Duodenal mucosa (tissue), 2 donors: ENCODE measurements at regions not wholly inside any gene's neighbourhood (a gene's known extent, or its start where the extent isn't known, plus 50 kb on each side); places are given as distances from the start of the nearest gene placed in this dataset.
A peak's percentile ranks its signal among the peaks of the same experiment; 100 is the strongest.

Experiments
- H3K27ac ChIP-seq: one replicate; pipeline ENCODE4 v1.7.0; 2013; ENCODE audit warnings: low read depth, low read length
- H3K27me3 ChIP-seq, 2 donors: one replicate each; pipeline ENCODE4 v1.7.0; 2013; ENCODE audit warnings: low read length in 2 of 2, control low read depth in 1 of 2; ENCODE audit not compliant: insufficient read depth in 2 of 2, control insufficient read depth in 1 of 2
- H3K36me3 ChIP-seq, 2 donors: one replicate each; pipeline ENCODE4 v1.7.0; 2013; ENCODE audit warnings: low read length in 2 of 2, control low read depth in 1 of 2; ENCODE audit not compliant: insufficient read depth in 2 of 2, control insufficient read depth in 1 of 2
- H3K4me1 ChIP-seq, 2 donors: one replicate each; pipeline ENCODE4 v1.7.0; 2013; ENCODE audit warnings: low read length in 2 of 2, control low read depth in 1 of 2; ENCODE audit not compliant: insufficient read depth in 2 of 2, control insufficient read depth in 1 of 2
- H3K4me3 ChIP-seq, 2 donors: one replicate each; pipeline ENCODE4 v1.7.0; 2013; ENCODE audit warnings: low read length in 2 of 2, low read depth in 1 of 2
- H3K9ac ChIP-seq, 2 donors: one replicate each; pipeline ENCODE4 v1.7.0; 2013; ENCODE audit warnings: low read length in 2 of 2, low read depth in 1 of 2
- H3K9me3 ChIP-seq, 2 donors: one replicate each; pipeline ENCODE4 v1.7.0; 2013; ENCODE audit warnings: low read length in 2 of 2, control low read depth in 1 of 2; ENCODE audit not compliant: control insufficient read depth in 1 of 2

DNA sequence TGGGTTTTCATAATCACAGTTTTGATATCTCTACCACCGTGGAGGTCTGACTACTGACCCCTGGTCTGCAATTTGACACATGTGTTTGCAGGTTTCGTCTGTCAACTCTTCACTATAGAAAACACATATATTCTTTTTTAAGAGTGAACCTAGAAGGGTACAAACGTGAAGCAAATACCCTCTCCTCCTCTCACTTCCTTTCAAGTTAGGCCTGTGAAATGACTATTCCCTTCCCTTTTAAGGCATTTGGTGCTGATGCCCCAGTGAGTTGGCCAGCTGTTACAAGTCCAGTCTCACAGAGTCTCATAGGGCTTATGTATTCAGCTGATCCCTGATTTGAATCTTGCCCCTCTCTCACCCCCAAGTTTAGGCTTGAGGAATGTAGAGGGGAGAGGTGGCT lies 742.0 kb upstream of the IGFBP3 start:
- H3K9ac ChIP-seq, result no peak overlapping the region
- no peaks in the 10 kb centered on the region for H3K27me3 ChIP-seq
- no peaks in the 10 kb centered on the region for H3K4me1 ChIP-seq
- no peaks in the 10 kb centered on the region for H3K9me3 ChIP-seq
- no peaks in the 10 kb centered on the region for H3K36me3 ChIP-seq
- H3K4me3 ChIP-seq, result no peak overlapping the region
- no peak overlapping the region for H3K27ac ChIP-seq

DNA sequence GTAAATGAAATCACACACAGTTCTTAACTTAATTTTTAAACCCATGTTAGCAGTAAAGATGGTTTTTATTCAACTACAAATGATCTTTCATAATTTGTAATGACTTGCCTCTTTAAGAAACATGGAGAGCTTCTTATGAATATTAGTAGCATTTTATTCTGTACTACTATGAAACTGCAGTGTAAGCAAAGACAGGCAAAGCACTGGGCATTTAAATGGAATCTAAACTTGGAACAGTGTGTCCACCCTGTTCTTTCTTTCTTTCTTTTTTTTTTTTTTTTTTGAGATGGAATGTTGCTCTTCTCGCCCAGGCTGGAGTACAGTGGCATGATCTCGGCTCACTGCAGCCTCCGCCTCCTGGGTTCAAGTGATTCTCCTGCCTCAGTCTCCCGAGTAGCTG lies 740.4 kb upstream of the IGFBP3 start:
- Histone ChIP-seq H3K4me3 (no peak overlapping the region), H3K36me3 (no peaks in the 10 kb centered on the region), H3K27ac (no peak overlapping the region), H3K4me1 (no peaks in the 10 kb centered on the region), H3K9me3 (no peaks in the 10 kb centered on the region), H3K27me3 (no peaks in the 10 kb centered on the region), H3K9ac (no peak overlapping the region)

DNA sequence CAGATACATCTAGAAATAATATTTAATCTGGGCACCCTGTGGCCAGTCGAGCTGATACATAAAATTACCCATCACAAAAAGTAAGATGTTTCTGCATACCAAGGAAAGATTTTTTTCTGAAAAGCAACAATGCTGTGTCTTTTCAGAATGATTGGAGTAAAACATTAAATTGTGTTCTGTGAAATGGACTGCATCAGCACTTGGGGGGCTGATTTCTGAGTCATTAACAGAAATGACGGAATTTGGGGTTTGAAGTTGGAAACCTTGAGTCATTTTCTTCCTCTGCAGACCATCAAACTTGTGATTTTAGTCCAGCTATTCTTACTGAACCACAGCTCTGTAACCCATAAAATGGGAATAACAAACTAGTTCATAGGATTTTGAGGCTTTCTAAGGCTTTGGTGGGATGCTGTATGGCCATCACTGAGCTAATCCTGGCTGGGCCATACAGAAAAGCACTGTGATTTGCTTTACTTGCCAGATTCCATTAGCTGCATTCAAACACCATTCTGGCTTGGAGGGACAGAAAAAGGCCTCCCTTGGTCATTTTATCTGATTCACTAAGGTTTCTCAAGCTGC lies 739.4 kb upstream of the IGFBP3 start:
- H3K27ac ChIP-seq, result no peak overlapping the region
- H3K36me3 ChIP-seq, result no peaks in the 10 kb centered on the region
- no peaks in the 10 kb centered on the region for H3K9me3 ChIP-seq
- no peaks in the 10 kb centered on the region for H3K4me1 ChIP-seq
- no peak overlapping the region for H3K9ac ChIP-seq
- H3K27me3 ChIP-seq, result no peaks in the 10 kb centered on the region
- H3K4me3 ChIP-seq, result no peak overlapping the region

DNA sequence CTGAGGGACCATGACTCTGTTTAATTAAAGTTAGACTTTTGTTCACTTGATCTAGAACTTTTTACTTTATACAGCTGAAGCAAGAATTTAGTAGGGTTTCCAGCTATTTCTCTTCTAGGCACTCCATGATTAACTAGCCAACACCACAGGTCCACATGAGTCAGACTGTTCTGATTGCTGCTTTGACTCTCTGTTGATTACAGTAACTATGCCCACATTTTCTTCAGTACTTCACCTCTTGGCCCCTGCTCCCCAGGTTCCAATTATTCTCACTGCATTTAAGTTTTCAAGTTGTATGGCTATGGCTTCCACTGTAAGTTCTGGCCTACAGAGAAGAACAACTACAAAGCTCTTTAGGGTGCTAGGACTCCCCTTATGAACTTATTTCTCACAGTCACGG lies 737.2 kb upstream of the IGFBP3 start:
- Histone ChIP-seq H3K9ac (no peak overlapping the region), H3K27ac (no peak overlapping the region), H3K9me3 (no peaks in the 10 kb centered on the region), H3K27me3 (no peaks in the 10 kb centered on the region), H3K36me3 (no peaks in the 10 kb centered on the region), H3K4me3 (no peak overlapping the region), H3K4me1 (no peaks in the 10 kb centered on the region)

DNA sequence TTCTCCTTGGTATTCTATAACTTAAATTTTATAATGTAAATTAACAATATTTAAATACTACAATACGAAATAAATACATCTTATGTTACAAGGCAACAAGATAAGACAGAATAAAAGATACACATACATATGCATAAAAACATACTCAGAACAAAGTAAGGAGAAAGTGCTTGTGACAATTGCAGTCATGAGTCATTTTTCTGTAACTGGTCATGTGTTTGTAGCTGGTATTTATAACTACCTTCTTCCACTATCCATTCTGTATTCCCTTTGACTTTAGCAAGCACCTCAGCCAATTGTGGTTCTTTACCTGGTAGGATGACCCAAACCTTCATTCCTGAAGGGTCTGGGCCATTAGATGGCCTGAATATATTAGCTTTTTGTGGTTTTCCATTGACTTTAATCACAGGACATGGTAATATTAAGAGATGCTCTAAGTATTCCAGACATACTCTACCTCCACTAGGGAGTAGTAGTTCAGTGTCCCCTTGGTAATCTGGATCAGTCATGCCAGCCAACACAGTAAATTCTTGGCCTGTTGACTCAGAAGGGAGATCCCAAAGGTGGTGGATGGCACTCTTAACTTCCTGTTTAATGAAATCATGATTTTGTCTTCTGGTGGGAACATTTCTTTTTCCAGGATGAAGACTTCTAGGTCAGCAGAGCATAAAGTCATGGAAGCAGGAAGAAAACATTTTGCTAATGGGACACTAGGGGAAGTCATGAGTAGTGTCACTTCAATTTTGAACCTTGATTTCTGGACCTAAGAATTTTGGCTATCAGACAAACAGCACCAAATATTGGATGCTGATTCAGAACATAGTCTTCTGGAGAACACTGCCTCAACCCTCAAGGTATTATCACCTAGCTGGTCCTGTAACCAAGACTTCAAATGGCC lies 733.7 kb upstream of the IGFBP3 start:
- H3K36me3 ChIP-seq, result no peaks in the 10 kb centered on the region
- no peak overlapping the region for H3K9ac ChIP-seq
- no peaks in the 10 kb centered on the region for H3K9me3 ChIP-seq
- H3K4me1 ChIP-seq, result peaks cover 10% of the 10 kb centered on the region in 2 donors
- H3K27me3 ChIP-seq, result no peaks in the 10 kb centered on the region
- H3K4me3 ChIP-seq, result no peak overlapping the region
- H3K27ac ChIP-seq, result no peak overlapping the region

DNA sequence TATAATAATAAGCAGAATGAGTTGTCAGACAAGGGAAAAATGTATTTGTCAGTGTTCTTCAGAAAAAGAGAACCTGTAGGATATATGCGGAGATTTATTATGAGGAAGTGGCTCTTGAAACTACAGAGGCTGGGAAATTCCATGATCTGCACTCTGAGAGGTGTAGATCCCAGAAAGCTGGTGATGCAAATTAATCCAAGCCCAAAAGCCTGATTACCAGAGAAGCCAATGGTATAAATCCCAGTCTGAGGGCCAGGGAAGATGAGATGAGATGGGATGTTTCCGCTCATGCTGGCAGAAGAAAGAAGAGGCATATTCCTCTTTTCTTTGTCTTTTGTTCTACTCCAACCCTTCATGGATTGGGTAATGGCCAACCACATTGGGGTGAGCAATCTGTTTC lies 732.8 kb upstream of the IGFBP3 start:
- Histone ChIP-seq H3K27me3 (no peaks in the 10 kb centered on the region), H3K27ac (no peak overlapping the region), H3K9ac (no peak overlapping the region), H3K9me3 (no peaks in the 10 kb centered on the region), H3K4me1 (peaks cover 10% of the 10 kb centered on the region in 2 donors), H3K4me3 (no peak overlapping the region), H3K36me3 (no peaks in the 10 kb centered on the region)

DNA sequence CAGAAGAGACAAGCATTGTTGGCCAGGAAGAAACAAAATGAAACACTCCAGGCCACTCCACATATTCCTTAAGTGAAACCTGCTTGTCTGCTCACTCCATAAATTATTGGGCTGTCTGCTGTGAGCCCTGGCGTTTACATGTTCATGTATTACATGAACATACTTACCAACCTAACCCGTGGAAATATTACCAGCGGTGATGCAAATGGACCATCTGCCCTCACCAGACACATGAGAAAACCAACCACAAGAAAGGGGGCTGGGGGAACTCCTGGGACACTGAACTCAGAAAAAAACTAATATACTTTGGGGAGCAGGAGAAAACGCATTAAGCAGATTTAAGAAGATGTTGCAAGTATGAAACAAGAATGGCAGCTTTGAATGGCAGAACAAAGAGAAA lies 731.2 kb upstream of the IGFBP3 start:
- H3K9ac ChIP-seq, result no peak overlapping the region

DNA sequence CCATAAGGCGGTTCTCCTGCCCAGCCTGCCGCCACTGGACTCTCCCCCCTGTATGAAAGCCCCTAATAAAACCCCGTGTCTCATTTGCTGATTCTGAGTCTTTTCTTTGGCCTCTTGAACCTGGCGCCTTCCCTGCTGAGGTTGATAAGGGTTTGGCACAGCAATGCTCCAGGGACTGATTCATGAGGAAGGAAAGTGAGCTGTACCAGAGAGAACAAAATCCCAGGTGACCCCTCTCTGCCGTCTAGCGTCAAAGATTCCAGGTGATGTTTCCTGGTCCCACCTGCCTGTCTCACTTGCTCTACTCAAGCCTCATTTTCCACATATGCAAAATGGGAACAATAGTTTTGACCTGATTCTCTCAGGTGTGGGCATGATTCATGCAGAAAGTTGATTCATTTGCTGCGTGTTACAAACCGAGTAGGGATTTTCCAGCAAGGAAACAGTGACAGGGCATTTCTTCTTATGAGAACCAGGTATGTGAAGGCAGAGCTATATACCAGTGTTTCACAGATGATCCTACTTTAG lies 730.6 kb upstream of the IGFBP3 start:
- H3K9me3 ChIP-seq, result peaks cover 2 to 9% of the 10 kb centered on the region in 2 donors
- H3K27me3 ChIP-seq, result no peaks in the 10 kb centered on the region
- H3K9ac ChIP-seq, result no peak overlapping the region
- H3K27ac ChIP-seq, result peak overlapping the region; percentile 26
- peaks cover 10% of the 10 kb centered on the region in 2 donors for H3K4me1 ChIP-seq
- peak overlapping the region; percentile 13 to 37 for H3K4me3 ChIP-seq
- no peaks in the 10 kb centered on the region for H3K36me3 ChIP-seq

More for the DNA sequence above, 731.2 kb upstream of the IGFBP3 start:
- peaks cover 2 to 8% of the 10 kb centered on the region in 2 donors for H3K9me3 ChIP-seq
- no peaks in the 10 kb centered on the region for H3K27me3 ChIP-seq
- peaks cover 10% of the 10 kb centered on the region in 2 donors for H3K4me1 ChIP-seq
- H3K4me3 ChIP-seq, result no peak overlapping the region
- H3K36me3 ChIP-seq, result no peaks in the 10 kb centered on the region
- H3K27ac ChIP-seq, result no peak overlapping the region

DNA sequence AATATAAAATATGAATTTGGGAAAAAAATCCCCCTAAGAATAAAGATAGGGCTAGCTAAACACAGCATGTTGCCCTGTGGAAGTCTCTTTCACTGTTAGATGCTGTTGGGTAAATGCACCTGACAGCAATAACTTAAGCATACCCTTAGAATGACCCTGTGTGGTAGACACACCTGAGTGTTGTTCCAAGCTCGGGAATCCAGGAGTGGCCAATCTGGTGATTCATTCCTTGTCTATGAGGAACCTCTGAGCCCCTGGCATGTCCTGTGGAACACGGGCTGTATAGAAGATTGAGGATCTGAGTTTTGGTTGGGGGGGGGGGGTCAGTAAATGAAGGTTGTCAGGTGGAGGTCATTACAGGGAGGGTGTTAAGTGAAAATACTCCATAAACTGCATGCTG lies 730.0 kb upstream of the IGFBP3 start:
- Histone ChIP-seq H3K36me3 (no peaks in the 10 kb centered on the region), H3K9ac (no peak overlapping the region), H3K27ac (peak overlapping the region; percentile 26)

DNA sequence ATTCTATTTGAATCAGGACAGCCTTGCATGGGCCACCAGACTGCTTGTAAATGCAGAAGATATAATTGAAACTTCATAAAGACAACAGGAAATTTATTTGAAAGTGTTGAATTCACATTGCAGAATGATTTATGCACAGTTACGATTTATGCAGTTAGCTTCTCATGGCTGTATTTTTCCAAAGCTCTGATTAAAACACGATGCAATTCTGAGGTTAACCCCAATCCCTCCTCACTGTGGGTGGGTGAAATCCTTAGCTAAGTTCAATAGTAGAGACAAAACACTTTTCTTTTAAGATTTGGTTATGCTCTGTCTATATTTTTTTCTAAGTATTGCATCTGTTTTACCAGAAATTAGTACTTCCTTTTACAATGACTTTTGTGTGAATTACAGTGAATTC lies 728.8 kb upstream of the IGFBP3 start:
- Histone ChIP-seq H3K9me3 (peaks cover 2 to 9% of the 10 kb centered on the region in 2 donors), H3K27ac (no peak overlapping the region), H3K27me3 (no peaks in the 10 kb centered on the region), H3K9ac (no peak overlapping the region), H3K36me3 (no peaks in the 10 kb centered on the region), H3K4me1 (peaks cover 10% of the 10 kb centered on the region in 2 donors), H3K4me3 (no peak overlapping the region)

More for the DNA sequence above, 730.0 kb upstream of the IGFBP3 start:
- Histone ChIP-seq H3K4me1 (peaks cover 10% of the 10 kb centered on the region in 2 donors), H3K27me3 (no peaks in the 10 kb centered on the region), H3K9me3 (peaks cover 2 to 9% of the 10 kb centered on the region in 2 donors), H3K4me3 (peak overlapping the region; percentile 13 to 34)
